ENCODE measurements at regions not wholly inside any gene's neighbourhood (a gene's known extent, or its start where the extent isn't known, plus 50 kb on each side); places are given as distances from the start of the nearest gene placed in this dataset.

DNA sequence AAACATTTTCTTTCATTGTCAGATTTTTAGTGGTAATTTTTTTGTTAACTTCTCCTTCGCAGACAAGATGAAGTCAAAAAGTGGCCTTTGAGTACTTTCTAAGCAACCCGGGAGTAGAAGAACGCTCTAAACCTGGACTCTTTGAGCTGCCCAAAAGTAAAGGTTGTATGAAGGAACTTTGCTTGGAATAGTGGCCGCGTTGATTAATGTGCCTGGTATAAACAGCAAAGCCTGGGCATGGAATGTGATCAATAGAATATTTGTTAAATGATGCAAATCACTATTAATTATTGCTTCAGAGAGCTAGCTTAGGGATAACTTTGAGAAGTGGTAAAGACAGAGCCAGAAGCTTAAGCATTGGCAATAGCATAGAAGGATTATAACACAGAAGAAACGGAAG lies 475.1 kb upstream of the ANKRD30A start:
- Histone ChIP-seq H3K9ac (ENCODE audit: low read length) (no peak overlapping the region), H3K27me3 (ENCODE audit: insufficient read depth, low read length) (no peaks in the 10 kb centered on the region), H2AFZ (ENCODE audit: low read depth, low read length) (no peak overlapping the region), H4K20me1 (ENCODE audit: insufficient read depth, low read length) (no peaks in the 10 kb centered on the region), H3K4me2 (ENCODE audit: low read length) (no peak overlapping the region), H3K27ac (ENCODE audit: low read depth, low read length) (no peak overlapping the region), H3K9me3 (ENCODE audit: insufficient read depth, low read depth, low read length) (no peaks in the 10 kb centered on the region), H3K36me3 (ENCODE audit: insufficient read depth, low read length) (no peaks in the 10 kb centered on the region), H3K4me3 (ENCODE audit: insufficient read depth, low read depth, low read length) (no peak overlapping the region), H3K4me1 (ENCODE audit: insufficient read depth, low read length) (no peaks in the 10 kb centered on the region), H3K79me2 (ENCODE audit: insufficient read depth, low read length) (no peaks in the 10 kb centered on the region)
- DNase-seq (ENCODE audit: low read depth) (no peak), FAIRE-seq (no peak)
- Mint-ChIP-seq H3K27me3 (ENCODE audit: low read depth, unreplicated experiment) (no peaks in the 10 kb centered on the region), H3K4me1 (ENCODE audit: low read depth, unreplicated experiment) (no peaks in the 10 kb centered on the region), H3K9me3 (ENCODE audit: unreplicated experiment) (peaks cover 6% of the 10 kb centered on the region), H3K36me3 (ENCODE audit: low read depth, unreplicated experiment) (no peaks in the 10 kb centered on the region), H3K4me3 (ENCODE audit: unreplicated experiment) (no peak overlapping the region), H3K27ac (ENCODE audit: unreplicated experiment) (no peak overlapping the region)
- TF ChIP-seq, protein P1, sequence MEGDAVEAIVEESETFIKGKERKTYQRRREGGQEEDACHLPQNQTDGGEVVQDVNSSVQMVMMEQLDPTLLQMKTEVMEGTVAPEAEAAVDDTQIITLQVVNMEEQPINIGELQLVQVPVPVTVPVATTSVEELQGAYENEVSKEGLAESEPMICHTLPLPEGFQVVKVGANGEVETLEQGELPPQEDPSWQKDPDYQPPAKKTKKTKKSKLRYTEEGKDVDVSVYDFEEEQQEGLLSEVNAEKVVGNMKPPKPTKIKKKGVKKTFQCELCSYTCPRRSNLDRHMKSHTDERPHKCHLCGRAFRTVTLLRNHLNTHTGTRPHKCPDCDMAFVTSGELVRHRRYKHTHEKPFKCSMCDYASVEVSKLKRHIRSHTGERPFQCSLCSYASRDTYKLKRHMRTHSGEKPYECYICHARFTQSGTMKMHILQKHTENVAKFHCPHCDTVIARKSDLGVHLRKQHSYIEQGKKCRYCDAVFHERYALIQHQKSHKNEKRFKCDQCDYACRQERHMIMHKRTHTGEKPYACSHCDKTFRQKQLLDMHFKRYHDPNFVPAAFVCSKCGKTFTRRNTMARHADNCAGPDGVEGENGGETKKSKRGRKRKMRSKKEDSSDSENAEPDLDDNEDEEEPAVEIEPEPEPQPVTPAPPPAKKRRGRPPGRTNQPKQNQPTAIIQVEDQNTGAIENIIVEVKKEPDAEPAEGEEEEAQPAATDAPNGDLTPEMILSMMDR (IDR thresholded peaks at IDR 0.05; ENCODE audit: insufficient read depth, low read depth, low read length), result no peak
- TF ChIP-seq EZH2 (IDR thresholded peaks at IDR 0.05; ENCODE audit: insufficient read depth, low read length), result no peak

DNA sequence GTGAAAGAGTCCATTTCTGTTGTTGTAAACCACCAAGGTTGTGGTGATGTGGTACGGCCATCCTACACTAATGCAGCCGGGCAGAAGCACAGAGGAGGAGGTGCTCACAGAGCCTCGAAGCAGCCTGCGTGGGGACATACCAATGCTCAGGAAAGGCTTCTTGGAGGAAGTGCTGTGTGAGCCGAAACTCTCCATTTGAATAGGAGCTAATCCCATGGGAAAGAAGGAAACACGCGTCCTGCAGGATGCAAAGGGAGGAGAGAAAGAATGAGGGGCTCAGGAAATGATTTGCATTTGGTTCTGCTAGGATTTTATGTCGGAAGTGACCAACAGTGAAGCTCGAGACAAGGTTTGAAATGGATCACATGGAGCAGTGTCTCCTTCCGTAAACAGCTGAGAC lies 477.9 kb upstream of the ANKRD30A start:
- Mint-ChIP-seq H3K4me3 (ENCODE audit: unreplicated experiment) (no peak overlapping the region), H3K27ac (ENCODE audit: unreplicated experiment) (no peak overlapping the region), H3K36me3 (ENCODE audit: low read depth, unreplicated experiment) (no peaks in the 10 kb centered on the region)

DNA sequence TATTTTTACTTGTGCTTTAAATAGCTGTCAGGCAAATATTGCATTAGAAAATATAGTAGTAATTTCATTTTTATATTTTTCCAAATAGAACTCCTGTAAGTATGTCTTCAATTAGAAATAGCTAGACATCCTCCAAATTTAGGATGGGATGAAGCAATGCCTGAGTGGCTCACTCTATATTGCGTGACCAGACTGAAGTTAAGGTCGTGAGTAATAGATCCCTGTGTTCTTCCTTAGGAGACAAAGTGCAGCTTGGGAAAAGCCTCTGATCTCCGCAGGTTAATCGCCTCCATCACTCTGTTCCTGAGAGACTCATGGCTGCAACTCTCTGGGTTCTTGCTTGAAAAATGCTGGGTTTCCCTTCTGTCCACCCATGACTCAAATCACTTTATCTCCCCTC lies 484.8 kb upstream of the ANKRD30A start:
- no peak overlapping the region for H3K4me2 ChIP-seq (ENCODE audit: low read length)
- H3K4me3 ChIP-seq (ENCODE audit: insufficient read depth, low read depth, low read length), result no peak overlapping the region
- Mint-ChIP-seq H3K4me3 (ENCODE audit: unreplicated experiment) (no peak overlapping the region), H3K9me3 (ENCODE audit: unreplicated experiment) (no peaks in the 10 kb centered on the region), H3K27ac (ENCODE audit: unreplicated experiment) (no peak overlapping the region), H3K4me1 (ENCODE audit: low read depth, unreplicated experiment) (no peaks in the 10 kb centered on the region), H3K36me3 (ENCODE audit: low read depth, unreplicated experiment) (no peaks in the 10 kb centered on the region), H3K27me3 (ENCODE audit: low read depth, unreplicated experiment) (no peaks in the 10 kb centered on the region)
- H3K9me3 ChIP-seq (ENCODE audit: insufficient read depth, low read depth, low read length), result no peaks in the 10 kb centered on the region
- H3K36me3 ChIP-seq (ENCODE audit: insufficient read depth, low read length), result no peaks in the 10 kb centered on the region
- no peaks in the 10 kb centered on the region for H3K4me1 ChIP-seq (ENCODE audit: insufficient read depth, low read length)
- no peak overlapping the region for H2AFZ ChIP-seq (ENCODE audit: low read depth, low read length)
- TF ChIP-seq EZH2 (IDR thresholded peaks at IDR 0.05; ENCODE audit: insufficient read depth, low read length), result no peak
- TF ChIP-seq, protein P1 (IDR thresholded peaks at IDR 0.05; ENCODE audit: insufficient read depth, low read depth, low read length), result no peak
- FAIRE-seq, result no peak
- DNase-seq (ENCODE audit: low read depth), result no peak
- H3K27me3 ChIP-seq (ENCODE audit: insufficient read depth, low read length), result no peaks in the 10 kb centered on the region
- H3K9ac ChIP-seq (ENCODE audit: low read length), result no peak overlapping the region
- H4K20me1 ChIP-seq (ENCODE audit: insufficient read depth, low read length), result no peaks in the 10 kb centered on the region
- H3K27ac ChIP-seq (ENCODE audit: low read depth, low read length), result no peak overlapping the region
- H3K79me2 ChIP-seq (ENCODE audit: insufficient read depth, low read length), result no peaks in the 10 kb centered on the region

More for the DNA sequence above, 477.9 kb upstream of the ANKRD30A start:
- Histone ChIP-seq H3K27ac (ENCODE audit: low read depth, low read length) (no peak overlapping the region), H3K4me3 (ENCODE audit: insufficient read depth, low read depth, low read length) (no peak overlapping the region), H3K79me2 (ENCODE audit: insufficient read depth, low read length) (no peaks in the 10 kb centered on the region), H4K20me1 (ENCODE audit: insufficient read depth, low read length) (no peaks in the 10 kb centered on the region), H3K4me2 (ENCODE audit: low read length) (no peak overlapping the region), H3K27me3 (ENCODE audit: insufficient read depth, low read length) (no peaks in the 10 kb centered on the region), H3K36me3 (ENCODE audit: insufficient read depth, low read length) (no peaks in the 10 kb centered on the region), H2AFZ (ENCODE audit: low read depth, low read length) (no peak overlapping the region), H3K9ac (ENCODE audit: low read length) (no peak overlapping the region), H3K9me3 (ENCODE audit: insufficient read depth, low read depth, low read length) (no peaks in the 10 kb centered on the region), H3K4me1 (ENCODE audit: insufficient read depth, low read length) (no peaks in the 10 kb centered on the region)
- DNase-seq (ENCODE audit: low read depth) (no peak), FAIRE-seq (no peak)
- Mint-ChIP-seq H3K9me3 (ENCODE audit: unreplicated experiment) (peaks cover 6% of the 10 kb centered on the region), H3K4me1 (ENCODE audit: low read depth, unreplicated experiment) (no peaks in the 10 kb centered on the region), H3K27me3 (ENCODE audit: low read depth, unreplicated experiment) (no peaks in the 10 kb centered on the region)
- no peak for TF ChIP-seq EZH2 (IDR thresholded peaks at IDR 0.05; ENCODE audit: insufficient read depth, low read length)
- TF ChIP-seq, protein P1 (IDR thresholded peaks at IDR 0.05; ENCODE audit: insufficient read depth, low read depth, low read length), result no peak

All from astrocyte (in vitro differentiated cells and primary cell).